ENCODE measurements at regions not wholly inside any gene's neighbourhood (a gene's known extent, or its start where the extent isn't known, plus 50 kb on each side); places are given as distances from the start of the nearest gene placed in this dataset.

DNA sequence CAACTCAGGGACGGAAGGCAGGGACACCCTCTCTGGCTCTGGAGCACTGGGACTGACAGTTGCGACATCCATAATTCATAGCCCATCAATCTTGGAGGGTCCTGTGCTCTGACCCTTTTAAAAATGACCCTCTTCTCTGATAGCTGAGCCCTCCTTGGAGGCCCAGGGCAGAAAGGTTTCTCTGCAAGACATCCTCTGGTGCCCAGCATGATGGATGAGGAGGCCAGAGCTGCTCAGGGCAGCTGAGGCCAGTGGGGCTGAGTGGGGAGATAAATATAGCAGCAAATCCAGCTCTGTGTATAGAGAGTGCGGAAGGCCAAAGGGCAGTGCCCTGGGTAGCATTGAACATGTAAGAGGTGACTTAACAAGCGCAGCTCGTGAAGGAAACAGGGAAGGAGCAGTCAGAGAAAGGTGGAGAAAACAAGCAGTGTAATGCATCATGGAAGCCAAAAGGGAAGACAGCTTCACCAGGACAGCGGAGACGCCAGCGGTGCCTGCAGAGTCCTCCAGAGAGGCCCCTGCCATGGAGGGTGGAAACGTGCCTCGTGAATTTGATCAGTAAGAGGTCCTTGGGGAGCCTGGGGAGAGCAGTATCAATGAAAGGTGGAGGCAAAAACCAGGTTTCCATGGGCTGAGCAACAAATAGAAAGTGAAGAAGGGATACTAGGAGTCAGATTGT, 50.4 kb upstream of the FMOD start:
- peaks cover 26% of the 10 kb centered on the region for H3K4me1 Mint-ChIP-seq (ENCODE audit: unreplicated experiment)
- no peak overlapping the region for H3K4me3 Mint-ChIP-seq (ENCODE audit: unreplicated experiment)
- TF ChIP-seq, protein P1, sequence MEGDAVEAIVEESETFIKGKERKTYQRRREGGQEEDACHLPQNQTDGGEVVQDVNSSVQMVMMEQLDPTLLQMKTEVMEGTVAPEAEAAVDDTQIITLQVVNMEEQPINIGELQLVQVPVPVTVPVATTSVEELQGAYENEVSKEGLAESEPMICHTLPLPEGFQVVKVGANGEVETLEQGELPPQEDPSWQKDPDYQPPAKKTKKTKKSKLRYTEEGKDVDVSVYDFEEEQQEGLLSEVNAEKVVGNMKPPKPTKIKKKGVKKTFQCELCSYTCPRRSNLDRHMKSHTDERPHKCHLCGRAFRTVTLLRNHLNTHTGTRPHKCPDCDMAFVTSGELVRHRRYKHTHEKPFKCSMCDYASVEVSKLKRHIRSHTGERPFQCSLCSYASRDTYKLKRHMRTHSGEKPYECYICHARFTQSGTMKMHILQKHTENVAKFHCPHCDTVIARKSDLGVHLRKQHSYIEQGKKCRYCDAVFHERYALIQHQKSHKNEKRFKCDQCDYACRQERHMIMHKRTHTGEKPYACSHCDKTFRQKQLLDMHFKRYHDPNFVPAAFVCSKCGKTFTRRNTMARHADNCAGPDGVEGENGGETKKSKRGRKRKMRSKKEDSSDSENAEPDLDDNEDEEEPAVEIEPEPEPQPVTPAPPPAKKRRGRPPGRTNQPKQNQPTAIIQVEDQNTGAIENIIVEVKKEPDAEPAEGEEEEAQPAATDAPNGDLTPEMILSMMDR (IDR thresholded peaks at IDR 0.05; ENCODE audit: unreplicated experiment), result no peak
- peaks cover 1% of the 10 kb centered on the region for H3K27me3 Mint-ChIP-seq (ENCODE audit: unreplicated experiment)
- DNase-seq (ENCODE audit: low spot score), result no peak
- H3K36me3 Mint-ChIP-seq (ENCODE audit: low read depth, unreplicated experiment), result no peaks in the 10 kb centered on the region
- no peak overlapping the region for H3K27ac Mint-ChIP-seq (ENCODE audit: unreplicated experiment)
- no peaks in the 10 kb centered on the region for H3K9me3 Mint-ChIP-seq (ENCODE audit: unreplicated experiment)

DNA sequence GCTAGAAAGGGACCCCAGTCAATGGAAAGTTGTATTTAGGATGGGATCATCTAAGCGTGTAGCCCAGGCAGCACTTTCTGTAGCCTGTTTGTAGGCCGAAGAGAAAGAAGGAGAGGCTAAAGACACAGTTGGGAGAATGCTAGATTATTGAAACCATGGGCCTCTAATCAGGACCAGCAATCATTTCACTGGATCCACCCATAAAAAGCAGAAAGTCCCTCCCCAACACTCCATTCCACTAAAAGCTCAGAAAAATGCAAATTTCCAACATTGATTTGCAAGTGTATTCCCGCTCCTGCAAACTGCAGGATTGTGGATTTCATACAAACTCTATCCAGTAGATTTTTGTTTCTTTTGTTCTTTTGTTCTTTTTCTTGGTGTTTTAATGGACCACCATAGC, 51.2 kb upstream of the FMOD start:
- Mint-ChIP-seq H3K9me3 (ENCODE audit: unreplicated experiment) (no peaks in the 10 kb centered on the region), H3K4me3 (ENCODE audit: unreplicated experiment) (no peak overlapping the region), H3K4me1 (ENCODE audit: unreplicated experiment) (peaks cover 27% of the 10 kb centered on the region), H3K36me3 (ENCODE audit: low read depth, unreplicated experiment) (peaks cover 1% of the 10 kb centered on the region), H3K27ac (ENCODE audit: unreplicated experiment) (peak overlapping the region; percentile 83), H3K27me3 (ENCODE audit: unreplicated experiment) (peaks cover 2% of the 10 kb centered on the region)
- TF ChIP-seq, protein P1 (IDR thresholded peaks at IDR 0.05; ENCODE audit: unreplicated experiment), result no peak
- no peak for DNase-seq (ENCODE audit: low spot score)

DNA sequence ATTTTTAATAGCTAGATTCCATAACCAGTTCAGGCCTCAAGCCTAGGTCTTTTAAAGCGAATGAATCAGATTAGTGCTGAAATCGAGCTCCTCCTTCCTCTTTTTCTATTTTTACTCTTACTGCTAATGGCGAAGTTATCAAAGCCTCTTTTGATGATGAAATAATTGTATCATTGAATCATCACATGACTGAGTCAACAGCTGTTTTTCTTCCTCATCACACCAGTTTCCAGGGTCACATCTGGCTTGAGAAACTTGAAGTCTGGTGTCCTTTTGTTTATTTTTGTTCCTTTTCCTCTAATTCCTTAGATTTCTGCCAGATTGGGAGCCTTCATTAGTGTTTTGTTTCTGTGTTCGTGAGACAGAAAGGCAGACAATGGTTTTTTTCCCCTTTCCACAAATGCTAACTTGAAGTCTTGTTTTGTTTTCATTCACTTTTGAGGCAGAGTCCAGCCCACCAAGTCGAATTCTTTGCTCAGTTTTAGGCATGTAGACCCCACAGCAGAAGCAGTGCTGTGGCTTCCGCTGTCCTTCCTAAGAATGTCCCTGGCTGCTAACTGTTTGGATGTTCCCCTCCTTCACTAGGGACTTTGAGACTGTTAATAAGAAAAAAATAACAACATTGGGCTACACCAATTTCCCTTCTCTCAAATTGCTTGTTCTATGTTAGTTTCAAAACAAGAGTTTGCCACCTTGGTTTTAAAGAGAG, 51.9 kb upstream of the FMOD start:
- H3K4me1 Mint-ChIP-seq (ENCODE audit: unreplicated experiment), result peaks cover 28% of the 10 kb centered on the region
- peaks cover 3% of the 10 kb centered on the region for H3K36me3 Mint-ChIP-seq (ENCODE audit: low read depth, unreplicated experiment)
- peaks cover 2% of the 10 kb centered on the region for H3K27me3 Mint-ChIP-seq (ENCODE audit: unreplicated experiment)
- no peak for DNase-seq (ENCODE audit: low spot score)
- H3K27ac Mint-ChIP-seq (ENCODE audit: unreplicated experiment), result peak overlapping the region; percentile 83
- TF ChIP-seq, protein P1 (IDR thresholded peaks at IDR 0.05; ENCODE audit: unreplicated experiment), result no peak
- no peak overlapping the region for H3K4me3 Mint-ChIP-seq (ENCODE audit: unreplicated experiment)
- H3K9me3 Mint-ChIP-seq (ENCODE audit: unreplicated experiment), result no peaks in the 10 kb centered on the region

DNA sequence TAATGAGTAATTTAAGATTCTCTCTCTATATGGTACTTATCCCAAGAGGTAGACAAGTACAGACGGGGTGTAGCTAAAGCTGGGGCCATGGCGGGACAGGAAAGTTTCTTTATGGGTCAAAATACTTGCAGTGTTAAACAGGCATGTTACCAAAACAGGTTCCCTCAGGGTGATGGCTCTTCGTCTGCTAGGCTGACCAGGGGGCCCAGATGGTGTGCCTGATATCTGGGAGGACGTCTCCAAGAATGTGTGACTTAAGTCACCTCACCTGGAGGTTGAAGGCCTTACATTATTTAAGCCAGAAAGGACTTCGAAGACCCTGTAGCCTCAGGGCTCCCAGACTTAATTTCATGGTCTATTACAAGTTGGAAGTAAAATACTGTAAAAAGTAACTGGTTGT, 52.7 kb upstream of the FMOD start:
- TF ChIP-seq, protein P1 (IDR thresholded peaks at IDR 0.05; ENCODE audit: unreplicated experiment), result no peak
- H3K27me3 Mint-ChIP-seq (ENCODE audit: unreplicated experiment), result peaks cover 2% of the 10 kb centered on the region
- H3K9me3 Mint-ChIP-seq (ENCODE audit: unreplicated experiment), result no peaks in the 10 kb centered on the region
- no peak overlapping the region for H3K4me3 Mint-ChIP-seq (ENCODE audit: unreplicated experiment)
- H3K4me1 Mint-ChIP-seq (ENCODE audit: unreplicated experiment), result peaks cover 28% of the 10 kb centered on the region
- H3K27ac Mint-ChIP-seq (ENCODE audit: unreplicated experiment), result peak overlapping the region; percentile 83
- DNase-seq (ENCODE audit: low spot score), result no peak
- H3K36me3 Mint-ChIP-seq (ENCODE audit: low read depth, unreplicated experiment), result peaks cover 3% of the 10 kb centered on the region

DNA sequence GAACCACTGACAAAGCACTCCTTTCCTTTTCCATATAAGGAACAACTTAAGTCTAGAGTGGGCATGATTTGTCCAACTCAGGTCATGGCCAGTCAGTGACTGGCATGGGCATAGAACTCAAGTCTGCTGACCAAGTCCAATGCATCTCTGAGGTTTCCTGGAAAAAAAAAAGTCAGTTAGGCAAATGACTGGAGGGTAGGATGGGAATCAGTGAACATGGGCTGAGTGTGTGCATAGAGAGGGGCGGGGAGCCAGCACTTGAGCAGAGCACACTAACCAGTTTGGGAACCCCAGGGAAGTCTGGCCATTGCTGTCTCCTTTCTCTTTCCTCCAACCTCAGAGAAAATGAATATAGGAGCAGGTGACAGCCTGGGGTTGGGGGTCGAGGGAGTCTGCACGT, 53.6 kb upstream of the FMOD start:
- peaks cover 8% of the 10 kb centered on the region for H3K27me3 Mint-ChIP-seq (ENCODE audit: unreplicated experiment)

More for the DNA sequence above, 53.6 kb upstream of the FMOD start:
- Mint-ChIP-seq H3K27ac (ENCODE audit: unreplicated experiment) (no peak overlapping the region), H3K4me3 (ENCODE audit: unreplicated experiment) (no peak overlapping the region), H3K9me3 (ENCODE audit: unreplicated experiment) (no peaks in the 10 kb centered on the region), H3K36me3 (ENCODE audit: low read depth, unreplicated experiment) (peaks cover 3% of the 10 kb centered on the region), H3K4me1 (ENCODE audit: unreplicated experiment) (peaks cover 28% of the 10 kb centered on the region)
- no peak for DNase-seq (ENCODE audit: low spot score)
- TF ChIP-seq, protein P1 (IDR thresholded peaks at IDR 0.05; ENCODE audit: unreplicated experiment), result no peak

Measured in endothelial cell (in vitro differentiated cells).